ENCODE measurements at regions not wholly inside any gene's neighbourhood (a gene's known extent, or its start where the extent isn't known, plus 50 kb on each side); places are given as distances from the start of the nearest gene placed in this dataset.
"Not testable (repeated sequence)": the region's sequence is repeated elsewhere in the genome, so short reads cannot be mapped to it uniquely, and the experiment has no call there.

DNA sequence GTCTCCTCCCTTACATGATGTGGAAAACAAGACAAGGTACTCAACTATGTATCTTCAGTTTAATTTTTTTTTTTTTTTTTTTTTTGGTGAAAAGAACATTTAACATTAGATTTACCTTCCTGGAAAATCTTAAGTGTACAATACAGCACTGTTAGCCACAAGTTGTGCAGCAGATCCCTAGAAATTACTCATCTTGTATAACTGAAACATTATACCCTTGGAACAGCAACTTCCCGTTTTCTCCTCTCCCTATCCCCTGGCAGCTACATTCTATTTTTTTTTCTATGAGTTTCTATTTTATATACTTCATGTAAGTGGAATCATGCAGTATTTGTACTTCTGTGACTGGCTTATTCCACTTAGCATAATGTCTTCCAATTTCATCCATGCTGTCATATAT is 421.9 kb upstream of the FTMT start:
- Histone ChIP-seq H3K4me1 (ENCODE audit: control insufficient read depth, insufficient read depth, low read length) (no peaks in the 10 kb centered on the region), H3K36me3 (ENCODE audit: control insufficient read depth in 2 of 2, insufficient read depth in 2 of 2, low read length in 2 of 2) (no peaks in the 10 kb centered on the region), H3K4me3 (ENCODE audit: low read length in 2 of 2) (no peak overlapping the region), H3K27me3 (ENCODE audit: control insufficient read depth in 1 of 2, insufficient read depth in 2 of 2, low read length in 2 of 2) (no peaks in the 10 kb centered on the region), H3K9me3 (ENCODE audit: control insufficient read depth in 2 of 2, low read length in 2 of 2) (no peaks in the 10 kb centered on the region), H3K27ac (ENCODE audit: low read length) (no peak overlapping the region), H3K9ac (ENCODE audit: low read length in 2 of 2) (no peak overlapping the region)

DNA sequence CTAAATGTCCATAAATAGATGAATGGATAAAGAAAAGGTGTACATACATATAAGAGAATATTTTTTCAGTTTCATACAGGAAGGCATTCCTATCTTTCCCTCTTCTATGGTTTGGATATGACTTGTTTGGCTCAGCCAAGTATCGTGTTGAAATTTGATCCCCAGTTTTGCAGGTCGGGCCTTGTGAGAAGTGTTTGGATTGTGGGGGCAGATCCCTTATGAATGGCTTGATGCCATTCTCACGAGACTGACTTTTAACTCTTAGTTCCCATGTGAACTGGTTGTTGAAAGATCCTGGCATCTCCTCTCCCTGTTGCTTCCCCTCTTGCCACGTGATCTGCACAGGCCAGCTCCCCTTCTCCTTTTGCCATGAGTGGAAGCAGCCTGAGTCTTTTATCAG is 421.1 kb upstream of the FTMT start:
- H3K27ac ChIP-seq (ENCODE audit: low read length): no peak overlapping the region
- H3K9ac ChIP-seq (ENCODE audit: low read length in 2 of 2): no peak overlapping the region
- H3K27me3 ChIP-seq (ENCODE audit: control insufficient read depth in 1 of 2, insufficient read depth in 2 of 2, low read length in 2 of 2): no peaks in the 10 kb centered on the region
- no peaks in the 10 kb centered on the region for H3K9me3 ChIP-seq (ENCODE audit: control insufficient read depth in 2 of 2, low read length in 2 of 2)
- H3K4me1 ChIP-seq (ENCODE audit: control insufficient read depth, insufficient read depth, low read length): no peaks in the 10 kb centered on the region
- H3K36me3 ChIP-seq (ENCODE audit: control insufficient read depth in 2 of 2, insufficient read depth in 2 of 2, low read length in 2 of 2): no peaks in the 10 kb centered on the region
- no peak overlapping the region for H3K4me3 ChIP-seq (ENCODE audit: low read length in 2 of 2)

DNA sequence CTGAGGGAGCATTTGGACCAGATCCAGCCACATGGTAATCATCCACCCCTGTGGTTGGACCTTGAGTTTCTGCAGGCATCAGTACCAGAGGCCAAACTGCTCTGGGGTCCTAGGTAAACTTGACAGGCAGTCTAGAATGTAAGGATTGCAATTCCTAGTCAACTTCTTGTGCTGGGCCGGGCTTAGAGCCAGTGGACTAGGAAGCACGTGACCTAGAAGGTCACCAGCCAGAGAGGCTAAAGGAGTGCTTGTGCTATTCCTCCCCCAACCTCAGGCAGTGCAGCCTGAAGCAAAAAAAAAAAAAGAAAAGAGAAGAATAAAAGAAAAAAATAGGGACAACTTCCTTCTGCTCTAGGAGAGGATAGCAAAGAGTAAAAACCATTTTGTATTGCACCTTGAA is 406.2 kb upstream of the FTMT start:
- H3K27ac ChIP-seq (ENCODE audit: low read length): no peak overlapping the region
- H3K27me3 ChIP-seq (ENCODE audit: control insufficient read depth in 1 of 2, insufficient read depth in 2 of 2, low read length in 2 of 2): no peaks in the 10 kb centered on the region
- no peak overlapping the region for H3K4me3 ChIP-seq (ENCODE audit: low read length in 2 of 2)
- no peaks in the 10 kb centered on the region for H3K4me1 ChIP-seq (ENCODE audit: control insufficient read depth, insufficient read depth, low read length)
- H3K9ac ChIP-seq (ENCODE audit: low read length in 2 of 2): no peak overlapping the region
- H3K36me3 ChIP-seq (ENCODE audit: control insufficient read depth in 2 of 2, insufficient read depth in 2 of 2, low read length in 2 of 2): no peaks in the 10 kb centered on the region
- no peaks in the 10 kb centered on the region for H3K9me3 ChIP-seq (ENCODE audit: control insufficient read depth in 2 of 2, low read length in 2 of 2)

DNA sequence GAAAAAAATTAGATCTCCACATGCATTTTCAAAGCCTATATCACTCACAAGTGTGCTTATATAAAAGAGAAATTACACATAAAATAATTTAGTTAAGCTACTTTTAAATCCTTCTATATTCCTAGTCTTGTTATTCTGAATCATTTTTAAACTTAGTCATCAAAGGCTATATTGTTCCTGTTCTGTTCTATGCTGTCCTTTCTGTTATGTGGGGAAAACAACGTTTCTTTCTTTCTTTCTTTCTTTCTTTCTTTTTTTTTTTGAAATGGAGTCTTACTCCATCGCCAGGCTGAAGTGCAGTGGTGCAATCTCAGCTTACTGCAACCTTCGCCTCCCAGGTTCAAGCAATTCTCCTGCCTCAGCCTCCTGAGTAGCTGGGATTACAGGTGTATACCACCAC is 389.2 kb upstream of the FTMT start:
- H3K27ac ChIP-seq (ENCODE audit: low read length): no peak overlapping the region
- H3K27me3 ChIP-seq (ENCODE audit: control insufficient read depth in 1 of 2, insufficient read depth in 2 of 2, low read length in 2 of 2): no peaks in the 10 kb centered on the region
- no peak overlapping the region for H3K4me3 ChIP-seq (ENCODE audit: low read length in 2 of 2)
- H3K9ac ChIP-seq (ENCODE audit: low read length in 2 of 2): no peak overlapping the region
- H3K36me3 ChIP-seq (ENCODE audit: control insufficient read depth in 2 of 2, insufficient read depth in 2 of 2, low read length in 2 of 2): no peaks in the 10 kb centered on the region
- H3K4me1 ChIP-seq (ENCODE audit: control insufficient read depth, insufficient read depth, low read length): no peaks in the 10 kb centered on the region
- no peaks in the 10 kb centered on the region for H3K9me3 ChIP-seq (ENCODE audit: control insufficient read depth in 2 of 2, low read length in 2 of 2)

DNA sequence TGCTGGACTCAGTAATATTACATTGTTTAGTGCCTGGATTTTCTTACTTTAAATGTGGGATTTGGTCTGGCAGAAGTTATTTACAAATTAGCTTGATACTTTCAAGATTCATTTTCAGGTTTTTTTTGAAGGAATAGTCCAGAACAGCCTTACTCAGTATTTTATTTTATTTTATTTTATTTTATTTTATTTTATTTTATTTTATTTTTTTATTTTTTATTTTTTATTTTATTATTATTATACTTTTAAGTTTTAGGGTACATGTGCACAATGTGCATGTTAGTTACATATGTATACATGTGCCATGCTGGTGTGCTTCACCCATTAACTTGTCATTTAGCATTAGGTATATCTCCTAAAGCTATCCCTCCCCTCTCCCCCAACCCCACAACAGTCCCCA is 380.5 kb upstream of the FTMT start:
- not testable (repeated sequence) for H3K4me1 ChIP-seq (ENCODE audit: control insufficient read depth, insufficient read depth, low read length); H3K27ac ChIP-seq (ENCODE audit: low read length); H3K9me3 ChIP-seq (ENCODE audit: control insufficient read depth in 2 of 2, low read length in 2 of 2); H3K36me3 ChIP-seq (ENCODE audit: control insufficient read depth in 2 of 2, insufficient read depth in 2 of 2, low read length in 2 of 2); H3K4me3 ChIP-seq (ENCODE audit: low read length in 2 of 2); H3K27me3 ChIP-seq (ENCODE audit: control insufficient read depth in 1 of 2, insufficient read depth in 2 of 2, low read length in 2 of 2); H3K9ac ChIP-seq (ENCODE audit: low read length in 2 of 2)

DNA sequence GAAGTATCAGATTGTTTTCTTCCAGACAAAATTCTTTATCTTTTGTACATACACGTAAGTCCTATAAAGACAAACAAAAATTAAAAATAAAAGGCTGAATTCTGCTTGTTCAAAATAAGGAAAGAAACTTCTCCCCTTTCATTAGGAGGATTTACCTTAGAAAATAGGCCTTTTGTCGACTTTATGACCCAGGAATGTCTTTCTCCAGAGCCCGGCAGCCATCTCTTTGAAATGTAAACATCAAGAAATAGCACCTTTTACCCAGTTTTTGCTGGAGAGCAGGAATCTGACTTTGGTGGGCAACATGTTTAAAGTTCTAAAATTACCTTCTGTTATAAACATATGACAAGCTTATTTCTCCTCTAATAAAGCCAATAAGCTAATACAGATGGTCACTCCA is 373.0 kb upstream of the FTMT start:
- Histone ChIP-seq H3K27me3 (ENCODE audit: control insufficient read depth in 1 of 2, insufficient read depth in 2 of 2, low read length in 2 of 2) (no peaks in the 10 kb centered on the region), H3K9me3 (ENCODE audit: control insufficient read depth in 2 of 2, low read length in 2 of 2) (no peaks in the 10 kb centered on the region), H3K4me3 (ENCODE audit: low read length in 2 of 2) (no peak overlapping the region), H3K27ac (ENCODE audit: low read length) (no peak overlapping the region), H3K36me3 (ENCODE audit: control insufficient read depth in 2 of 2, insufficient read depth in 2 of 2, low read length in 2 of 2) (no peaks in the 10 kb centered on the region), H3K9ac (ENCODE audit: low read length in 2 of 2) (no peak overlapping the region), H3K4me1 (ENCODE audit: control insufficient read depth, insufficient read depth, low read length) (no peaks in the 10 kb centered on the region)

DNA sequence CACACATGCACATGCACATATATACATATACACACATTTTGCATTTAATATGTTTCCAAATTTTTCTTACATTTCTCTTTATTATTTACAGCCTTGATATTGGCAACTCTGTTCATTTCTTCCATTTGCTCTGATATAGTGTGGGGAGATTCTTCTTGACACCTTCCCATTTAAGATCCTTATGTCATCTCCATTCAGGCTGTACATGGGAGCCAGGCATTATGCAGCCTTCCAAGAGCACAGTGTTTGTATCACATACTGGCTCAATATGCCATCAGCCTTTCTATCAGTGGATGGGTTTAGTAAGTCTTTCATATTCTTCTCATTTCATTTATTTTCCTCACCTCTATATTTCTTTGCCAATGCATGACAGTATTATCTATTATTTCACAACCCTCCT is 372.3 kb upstream of the FTMT start:
- Histone ChIP-seq H3K36me3 (ENCODE audit: control insufficient read depth in 2 of 2, insufficient read depth in 2 of 2, low read length in 2 of 2) (no peaks in the 10 kb centered on the region), H3K4me3 (ENCODE audit: low read length in 2 of 2) (no peak overlapping the region), H3K9ac (ENCODE audit: low read length in 2 of 2) (no peak overlapping the region), H3K27me3 (ENCODE audit: control insufficient read depth in 1 of 2, insufficient read depth in 2 of 2, low read length in 2 of 2) (no peaks in the 10 kb centered on the region), H3K27ac (ENCODE audit: low read length) (no peak overlapping the region), H3K4me1 (ENCODE audit: control insufficient read depth, insufficient read depth, low read length) (no peaks in the 10 kb centered on the region), H3K9me3 (ENCODE audit: control insufficient read depth in 2 of 2, low read length in 2 of 2) (no peaks in the 10 kb centered on the region)

DNA sequence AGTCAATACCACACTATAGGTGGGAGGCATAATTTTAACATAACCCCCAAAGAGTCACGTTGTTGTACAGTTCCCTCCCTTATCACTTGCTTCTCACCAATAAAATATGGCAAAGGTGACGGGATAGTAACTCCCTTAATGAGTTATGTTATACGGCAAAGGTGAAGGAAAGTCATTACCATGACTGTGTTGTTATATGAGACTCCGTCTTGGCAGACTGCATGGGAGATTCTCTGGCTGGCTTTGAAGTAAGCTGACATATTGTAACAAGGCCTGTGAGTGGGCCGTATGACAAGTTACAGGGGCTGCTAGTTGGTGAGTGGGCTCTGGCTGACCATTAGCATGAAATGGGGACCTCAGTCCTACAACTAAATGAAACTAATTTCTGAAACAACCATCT is 366.4 kb upstream of the FTMT start:
- H3K9me3 ChIP-seq (ENCODE audit: control insufficient read depth in 2 of 2, low read length in 2 of 2): no peaks in the 10 kb centered on the region
- H3K27me3 ChIP-seq (ENCODE audit: control insufficient read depth in 1 of 2, insufficient read depth in 2 of 2, low read length in 2 of 2): no peaks in the 10 kb centered on the region
- no peak overlapping the region for H3K4me3 ChIP-seq (ENCODE audit: low read length in 2 of 2)
- H3K27ac ChIP-seq (ENCODE audit: low read length): no peak overlapping the region
- H3K9ac ChIP-seq (ENCODE audit: low read length in 2 of 2): no peak overlapping the region
- H3K4me1 ChIP-seq (ENCODE audit: control insufficient read depth, insufficient read depth, low read length): no peaks in the 10 kb centered on the region
- no peaks in the 10 kb centered on the region for H3K36me3 ChIP-seq (ENCODE audit: control insufficient read depth in 2 of 2, insufficient read depth in 2 of 2, low read length in 2 of 2)

DNA sequence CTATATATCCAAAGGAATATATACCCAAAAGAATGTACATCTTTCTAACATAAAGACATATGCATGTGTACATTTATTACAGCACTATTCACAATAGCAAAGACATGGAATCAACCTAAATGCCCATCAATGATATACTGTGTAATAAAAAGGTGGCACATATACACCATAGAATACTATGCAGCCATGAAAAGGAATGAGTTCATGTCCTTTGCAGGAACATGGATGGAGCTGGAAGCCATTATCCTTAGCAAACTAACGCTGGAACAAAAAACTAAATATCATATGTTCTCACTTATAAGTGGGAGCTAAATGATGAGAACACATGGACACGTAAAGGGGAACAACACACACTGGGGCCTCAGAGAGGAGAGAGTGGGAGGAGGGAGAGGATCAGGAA is 365.7 kb upstream of the FTMT start:
- not testable (repeated sequence) for H3K9me3 ChIP-seq (ENCODE audit: control insufficient read depth in 2 of 2, low read length in 2 of 2); H3K27me3 ChIP-seq (ENCODE audit: control insufficient read depth in 1 of 2, insufficient read depth in 2 of 2, low read length in 2 of 2); H3K4me3 ChIP-seq (ENCODE audit: low read length in 2 of 2); H3K27ac ChIP-seq (ENCODE audit: low read length); H3K4me1 ChIP-seq (ENCODE audit: control insufficient read depth, insufficient read depth, low read length); H3K36me3 ChIP-seq (ENCODE audit: control insufficient read depth in 2 of 2, insufficient read depth in 2 of 2, low read length in 2 of 2); H3K9ac ChIP-seq (ENCODE audit: low read length in 2 of 2)

DNA sequence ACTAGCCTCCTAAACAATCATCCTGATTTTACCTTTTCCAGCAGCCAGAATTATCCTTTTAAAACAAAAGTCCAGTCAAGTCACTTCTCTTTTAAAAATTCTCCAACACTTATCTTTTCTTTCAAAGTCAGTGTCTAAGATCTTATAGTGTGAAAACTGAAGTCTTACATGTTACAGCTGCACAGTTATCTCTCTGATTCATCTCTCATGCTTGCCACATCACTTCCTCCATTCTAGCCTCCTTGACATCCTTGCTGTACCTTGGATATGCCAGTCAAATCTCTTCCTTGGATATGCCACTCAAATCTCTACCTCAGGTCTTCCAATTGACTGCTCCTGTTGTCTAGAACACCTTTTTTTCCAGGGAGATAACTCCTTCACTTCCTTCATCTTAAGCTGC is 361.7 kb upstream of the FTMT start:
- Histone ChIP-seq H3K27me3 (ENCODE audit: control insufficient read depth in 1 of 2, insufficient read depth in 2 of 2, low read length in 2 of 2) (no peaks in the 10 kb centered on the region), H3K4me3 (ENCODE audit: low read length in 2 of 2) (no peak overlapping the region), H3K4me1 (ENCODE audit: control insufficient read depth, insufficient read depth, low read length) (no peaks in the 10 kb centered on the region), H3K36me3 (ENCODE audit: control insufficient read depth in 2 of 2, insufficient read depth in 2 of 2, low read length in 2 of 2) (no peaks in the 10 kb centered on the region), H3K9me3 (ENCODE audit: control insufficient read depth in 2 of 2, low read length in 2 of 2) (no peaks in the 10 kb centered on the region), H3K27ac (ENCODE audit: low read length) (no peak overlapping the region), H3K9ac (ENCODE audit: low read length in 2 of 2) (no peak overlapping the region)

DNA sequence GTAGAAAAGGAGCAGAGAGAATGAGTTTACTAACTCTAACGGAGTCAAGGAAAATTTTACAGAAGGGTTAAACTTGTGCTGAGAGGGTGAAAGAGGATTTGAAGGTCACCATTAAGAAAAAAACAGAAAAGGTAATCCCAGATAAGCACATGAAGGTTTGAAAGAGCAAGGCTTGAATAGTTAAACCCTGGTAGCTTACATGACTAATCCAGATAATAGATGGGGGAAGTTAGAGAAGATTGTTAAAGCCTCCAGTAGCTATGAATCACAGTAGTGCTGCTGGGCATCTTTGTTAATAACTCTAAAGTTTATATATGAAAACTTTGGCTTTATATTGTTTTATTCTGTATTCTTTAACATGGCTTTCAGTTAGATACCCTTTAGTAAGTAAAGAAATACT is 354.5 kb upstream of the FTMT start:
- Histone ChIP-seq H3K9me3 (ENCODE audit: control insufficient read depth in 2 of 2, low read length in 2 of 2) (no peaks in the 10 kb centered on the region), H3K36me3 (ENCODE audit: control insufficient read depth in 2 of 2, insufficient read depth in 2 of 2, low read length in 2 of 2) (no peaks in the 10 kb centered on the region), H3K4me3 (ENCODE audit: low read length in 2 of 2) (no peak overlapping the region), H3K27me3 (ENCODE audit: control insufficient read depth in 1 of 2, insufficient read depth in 2 of 2, low read length in 2 of 2) (no peaks in the 10 kb centered on the region), H3K27ac (ENCODE audit: low read length) (no peak overlapping the region), H3K4me1 (ENCODE audit: control insufficient read depth, insufficient read depth, low read length) (no peaks in the 10 kb centered on the region), H3K9ac (ENCODE audit: low read length in 2 of 2) (no peak overlapping the region)

DNA sequence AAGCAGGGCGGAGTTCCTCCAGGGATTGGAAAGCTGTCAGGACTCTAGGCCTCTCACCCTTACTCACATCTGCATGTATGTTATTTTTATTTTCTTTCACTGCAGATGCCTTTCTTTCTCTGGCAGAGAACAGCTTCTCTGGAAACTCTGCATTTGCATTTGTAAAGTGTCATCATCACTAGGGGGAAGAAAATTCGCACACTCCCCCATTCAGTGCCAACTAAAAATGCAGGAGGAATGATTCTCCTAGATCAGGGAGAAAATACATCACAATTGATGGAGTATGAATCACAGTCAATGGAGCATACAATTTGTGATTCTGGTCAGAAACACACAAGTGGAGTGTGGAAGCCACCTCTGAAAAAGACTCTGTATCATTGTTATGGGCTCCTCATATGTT is 351.4 kb upstream of the FTMT start:
- no peak overlapping the region for H3K4me3 ChIP-seq (ENCODE audit: low read length in 2 of 2)
- no peaks in the 10 kb centered on the region for H3K27me3 ChIP-seq (ENCODE audit: control insufficient read depth in 1 of 2, insufficient read depth in 2 of 2, low read length in 2 of 2)
- H3K9me3 ChIP-seq (ENCODE audit: control insufficient read depth in 2 of 2, low read length in 2 of 2): no peaks in the 10 kb centered on the region
- H3K4me1 ChIP-seq (ENCODE audit: control insufficient read depth, insufficient read depth, low read length): no peaks in the 10 kb centered on the region
- no peaks in the 10 kb centered on the region for H3K36me3 ChIP-seq (ENCODE audit: control insufficient read depth in 2 of 2, insufficient read depth in 2 of 2, low read length in 2 of 2)
- no peak overlapping the region for H3K9ac ChIP-seq (ENCODE audit: low read length in 2 of 2)
- no peak overlapping the region for H3K27ac ChIP-seq (ENCODE audit: low read length)
